ENCODE measurements at regions not wholly inside any gene's neighbourhood (a gene's known extent, or its start where the extent isn't known, plus 50 kb on each side); places are given as distances from the start of the nearest gene placed in this dataset.

DNA sequence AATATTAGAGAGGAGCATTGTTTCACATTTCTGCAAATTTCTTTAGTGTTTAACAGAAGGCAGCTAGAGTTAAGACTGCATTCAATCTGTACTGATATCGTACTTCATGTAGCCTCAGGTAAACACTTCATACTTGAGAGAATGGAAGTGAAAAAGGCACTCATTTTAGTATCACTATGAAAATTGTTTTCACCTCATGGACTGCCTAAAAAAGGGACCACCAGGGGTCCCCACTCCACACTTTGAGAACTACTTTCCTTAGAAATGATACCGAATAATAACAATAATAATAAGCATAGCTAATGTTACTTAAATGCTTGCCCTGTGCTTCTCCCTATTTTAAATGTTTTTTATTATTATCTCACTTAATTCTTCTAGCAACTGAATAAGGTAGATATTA, 95.1 kb downstream of the BLID start:
- no peak for ATAC-seq
- Histone ChIP-seq H3K27me3 (no peaks in the 10 kb centered on the region), H3K9me3 (no peaks in the 10 kb centered on the region), H3K27ac (no peak overlapping the region), H3K36me3 (no peaks in the 10 kb centered on the region), H3K4me3 (no peak overlapping the region), H3K4me1 (no peaks in the 10 kb centered on the region)
- TF ChIP-seq, protein P1, sequence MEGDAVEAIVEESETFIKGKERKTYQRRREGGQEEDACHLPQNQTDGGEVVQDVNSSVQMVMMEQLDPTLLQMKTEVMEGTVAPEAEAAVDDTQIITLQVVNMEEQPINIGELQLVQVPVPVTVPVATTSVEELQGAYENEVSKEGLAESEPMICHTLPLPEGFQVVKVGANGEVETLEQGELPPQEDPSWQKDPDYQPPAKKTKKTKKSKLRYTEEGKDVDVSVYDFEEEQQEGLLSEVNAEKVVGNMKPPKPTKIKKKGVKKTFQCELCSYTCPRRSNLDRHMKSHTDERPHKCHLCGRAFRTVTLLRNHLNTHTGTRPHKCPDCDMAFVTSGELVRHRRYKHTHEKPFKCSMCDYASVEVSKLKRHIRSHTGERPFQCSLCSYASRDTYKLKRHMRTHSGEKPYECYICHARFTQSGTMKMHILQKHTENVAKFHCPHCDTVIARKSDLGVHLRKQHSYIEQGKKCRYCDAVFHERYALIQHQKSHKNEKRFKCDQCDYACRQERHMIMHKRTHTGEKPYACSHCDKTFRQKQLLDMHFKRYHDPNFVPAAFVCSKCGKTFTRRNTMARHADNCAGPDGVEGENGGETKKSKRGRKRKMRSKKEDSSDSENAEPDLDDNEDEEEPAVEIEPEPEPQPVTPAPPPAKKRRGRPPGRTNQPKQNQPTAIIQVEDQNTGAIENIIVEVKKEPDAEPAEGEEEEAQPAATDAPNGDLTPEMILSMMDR (IDR thresholded peaks at IDR 0.05 in 4 of 5, conservative IDR thresholded peaks at IDR 0.05 in 1 of 5), result peak in 3 of 5 experiments; percentile 10 to 46 (median 26)
- TF ChIP-seq POLR2A (IDR thresholded peaks at IDR 0.05), result no peak
- intact Hi-C loops (cut with DNase I; ENCODE audit: low total_unique reads), result loop anchor here (2.0 to 5.0 kb wide), 2 partner anchors 182 to 364 kb away; no protein-coding TSS in a partner anchor
- in situ Hi-C loops (cut with MboI; ENCODE audit: low sequenced_read_pairs in 4 of 4), result loop anchor here in 2 of 4 donors (10.0 to 25.0 kb wide), 4 partner anchors 194 to 491 kb away; no protein-coding TSS in a partner anchor
- DNase-seq, result no peak

DNA sequence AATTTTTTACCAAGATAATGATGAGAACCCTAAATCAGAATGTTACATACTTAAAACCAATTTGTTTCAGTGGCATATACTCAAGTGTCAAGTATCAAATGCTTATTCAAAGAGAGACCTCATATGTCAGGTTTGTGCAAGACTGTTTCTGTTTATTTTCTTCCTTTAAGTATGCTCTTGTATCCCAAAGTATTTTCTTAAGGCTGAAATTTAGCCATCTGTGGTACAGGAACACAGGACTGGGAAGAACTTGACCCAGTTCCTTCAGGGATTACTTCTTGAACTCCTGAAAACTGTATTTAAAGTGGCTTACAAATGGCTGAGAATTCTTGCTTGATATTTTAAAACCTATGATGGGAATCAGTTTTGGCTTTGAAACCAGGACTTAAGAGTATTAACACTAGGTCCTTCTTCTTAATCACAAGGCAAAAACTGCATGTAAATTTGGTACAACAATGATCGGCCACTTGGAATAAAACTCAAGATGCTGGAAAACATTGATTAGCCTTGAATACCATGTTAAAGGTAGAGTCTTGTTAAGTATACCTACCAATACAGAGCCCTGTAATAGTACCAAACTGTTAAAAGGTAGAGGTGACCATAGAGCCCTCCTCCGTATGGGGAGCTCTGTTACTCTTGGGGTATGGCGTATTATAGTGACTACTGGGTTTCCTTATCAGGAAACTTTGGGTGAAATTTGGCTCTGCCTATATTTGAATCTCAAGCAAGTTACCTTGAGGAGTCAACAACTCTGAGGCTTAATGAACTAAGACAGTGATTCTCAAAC, 95.9 kb downstream of the BLID start:
- no peak for ATAC-seq
- H3K4me3 ChIP-seq, result no peak overlapping the region
- H3K4me1 ChIP-seq, result no peaks in the 10 kb centered on the region
- intact Hi-C loops (cut with DNase I; ENCODE audit: low total_unique reads), result loop anchor here (2.0 to 5.0 kb wide), 2 partner anchors 183 to 363 kb away; no protein-coding TSS in a partner anchor
- no peaks in the 10 kb centered on the region for H3K36me3 ChIP-seq
- DNase-seq, result no peak
- in situ Hi-C loops (cut with MboI; ENCODE audit: low sequenced_read_pairs in 4 of 4), result loop anchor here in 2 of 4 donors (10.0 to 25.0 kb wide), 4 partner anchors 195 to 492 kb away; no protein-coding TSS in a partner anchor
- H3K9me3 ChIP-seq, result no peaks in the 10 kb centered on the region
- no peaks in the 10 kb centered on the region for H3K27me3 ChIP-seq
- TF ChIP-seq, protein P1 (IDR thresholded peaks at IDR 0.05 in 4 of 5, conservative IDR thresholded peaks at IDR 0.05 in 1 of 5), result no peak
- TF ChIP-seq POLR2A (IDR thresholded peaks at IDR 0.05), result no peak
- H3K27ac ChIP-seq, result no peak overlapping the region

DNA sequence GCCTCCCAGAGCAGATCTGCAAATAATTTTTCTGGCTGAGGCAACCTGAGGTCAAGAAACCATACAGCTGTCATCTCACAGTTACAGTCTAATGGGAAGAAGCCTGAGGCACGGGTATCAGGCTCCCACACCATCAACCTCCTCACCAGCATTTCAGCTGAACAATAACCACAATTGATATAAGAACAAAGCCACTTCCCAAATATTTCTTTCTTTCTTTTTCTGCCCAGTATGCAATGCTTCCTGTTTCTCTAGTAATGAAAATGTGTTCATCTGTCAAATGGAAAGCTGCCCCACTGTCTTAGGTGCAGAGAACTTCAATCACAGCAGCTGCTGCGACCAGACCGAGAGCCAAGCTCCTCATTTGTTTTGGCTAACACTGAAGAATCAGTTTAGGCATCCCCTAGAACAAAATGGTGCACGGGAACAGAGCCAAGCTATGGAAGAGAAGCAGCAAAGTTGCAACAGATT, 108.4 kb downstream of the BLID start:
- H3K27me3 ChIP-seq, result no peaks in the 10 kb centered on the region
- no peaks in the 10 kb centered on the region for H3K4me1 ChIP-seq
- DNase-seq (peak; percentile 26 to 49), ATAC-seq (no peak)
- no peak for TF ChIP-seq POLR2A (IDR thresholded peaks at IDR 0.05)
- no peak overlapping the region for H3K4me3 ChIP-seq
- intact Hi-C loops (cut with DNase I; ENCODE audit: low total_unique reads), result no loop called here
- H3K36me3 ChIP-seq, result no peaks in the 10 kb centered on the region
- H3K27ac ChIP-seq, result no peak overlapping the region
- H3K9me3 ChIP-seq, result no peaks in the 10 kb centered on the region
- in situ Hi-C loops (cut with MboI; ENCODE audit: low sequenced_read_pairs in 4 of 4), result loop anchor here in 2 of 4 donors (25.0 kb wide), 2 partner anchors 345 to 505 kb away; no protein-coding TSS in a partner anchor

DNA sequence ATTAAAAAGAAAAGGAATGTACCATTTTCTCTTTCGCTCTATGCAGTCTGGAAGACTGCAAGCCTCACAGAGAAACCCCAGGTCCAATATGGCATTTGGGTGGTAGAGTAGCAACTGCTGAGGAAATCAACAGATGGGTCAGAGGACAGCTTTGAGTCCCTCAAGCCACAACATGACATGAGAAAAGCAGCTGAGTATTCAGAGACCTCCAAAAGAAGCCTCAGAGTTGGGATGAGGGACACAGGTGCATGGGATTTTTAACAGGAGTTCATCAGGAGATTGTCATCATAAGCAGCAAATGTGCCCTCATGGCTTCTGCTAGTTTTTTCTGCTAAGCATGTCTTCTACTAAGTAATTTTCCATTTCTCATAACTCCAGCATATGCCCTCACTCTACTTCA, 111.6 kb downstream of the BLID start:
- intact Hi-C loops (cut with DNase I; ENCODE audit: low total_unique reads) (no loop called here), in situ Hi-C loops (cut with MboI; ENCODE audit: low sequenced_read_pairs in 4 of 4) (loop anchor here in 2 of 4 donors (25.0 kb wide), 2 partner anchors 342 to 508 kb away; no protein-coding TSS in a partner anchor)
- Histone ChIP-seq H3K36me3 (no peaks in the 10 kb centered on the region), H3K27me3 (no peaks in the 10 kb centered on the region), H3K4me3 (no peak overlapping the region), H3K27ac (no peak overlapping the region), H3K4me1 (no peaks in the 10 kb centered on the region), H3K9me3 (no peaks in the 10 kb centered on the region)
- ATAC-seq (no peak), DNase-seq (no peak)
- TF ChIP-seq, protein P1 (IDR thresholded peaks at IDR 0.05 in 4 of 5, conservative IDR thresholded peaks at IDR 0.05 in 1 of 5), result no peak
- TF ChIP-seq POLR2A (IDR thresholded peaks at IDR 0.05), result no peak

DNA sequence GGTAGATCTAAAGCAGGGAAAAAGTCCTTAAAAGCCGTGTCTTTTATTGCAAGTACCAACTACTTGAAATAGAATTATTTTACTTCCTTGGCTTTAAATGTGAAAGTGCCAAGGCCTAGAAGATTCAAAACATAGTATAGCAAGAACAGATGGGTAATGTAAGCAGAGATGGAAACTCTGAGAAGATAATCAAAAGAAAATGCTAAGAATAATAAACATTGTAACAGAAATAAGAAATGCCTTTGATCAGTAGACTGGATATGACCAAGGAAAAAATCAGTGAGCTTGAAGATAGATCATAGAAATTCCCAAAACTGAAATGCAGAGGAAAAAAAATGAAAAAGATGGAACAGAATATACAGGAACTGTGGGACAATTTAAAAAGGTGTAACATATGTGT, 113.1 kb downstream of the BLID start:
- no peak for ATAC-seq
- intact Hi-C loops (cut with DNase I; ENCODE audit: low total_unique reads), result no loop called here

More for the DNA sequence above, 113.1 kb downstream of the BLID start:
- H3K27ac ChIP-seq, result no peak overlapping the region
- H3K4me3 ChIP-seq, result no peak overlapping the region
- H3K27me3 ChIP-seq, result no peaks in the 10 kb centered on the region
- TF ChIP-seq POLR2A (IDR thresholded peaks at IDR 0.05), result no peak
- TF ChIP-seq, protein P1 (IDR thresholded peaks at IDR 0.05 in 4 of 5, conservative IDR thresholded peaks at IDR 0.05 in 1 of 5), result no peak
- H3K4me1 ChIP-seq, result no peaks in the 10 kb centered on the region
- no peak for DNase-seq
- in situ Hi-C loops (cut with MboI; ENCODE audit: low sequenced_read_pairs in 4 of 4), result loop anchor here in 2 of 4 donors (25.0 kb wide), 2 partner anchors 341 to 509 kb away; no protein-coding TSS in a partner anchor
- no peaks in the 10 kb centered on the region for H3K9me3 ChIP-seq
- no peaks in the 10 kb centered on the region for H3K36me3 ChIP-seq
